Left ventricle myocardium inferior (tissue), 1 donor: ENCODE measurements at regions not wholly inside any gene's neighbourhood (a gene's known extent, or its start where the extent isn't known, plus 50 kb on each side); places are given as distances from the start of the nearest gene placed in this dataset.
"Not testable (repeated sequence)": the region's sequence is repeated elsewhere in the genome, so short reads cannot be mapped to it uniquely, and the experiment has no call there.

Source experiments
- DNase-seq: peaks from one replicate; pipeline ENCODE4 v3.0.0-alpha.2; 2020
- H3K27ac ChIP-seq: fragments of 200-600 bp; replicated peaks from 2 replicates; pipeline ENCODE4 v1.8.0; 2021
- H3K27me3 ChIP-seq: fragments of 200-600 bp; 2 replicates; pipeline ENCODE4 v1.8.0; 2021; ENCODE audit warnings: low read depth
- H3K36me3 ChIP-seq: fragments of 200-600 bp; 2 replicates; pipeline ENCODE4 v1.8.0; 2021
- H3K4me1 ChIP-seq: fragments of 200-600 bp; 2 replicates; pipeline ENCODE4 v1.8.0; 2021
- H3K4me3 ChIP-seq: fragments of 200-600 bp; 2 replicates; pipeline ENCODE4 v1.8.0; 2021; ENCODE audit warnings: mild to moderate bottlenecking, moderate library complexity
- H3K9me3 ChIP-seq: fragments of 200-600 bp; replicated peaks from 2 replicates; pipeline ENCODE4 v1.8.0; 2021
- intact Hi-C: fragments of 100-400 bp; cut with micrococcal nuclease; formaldehyde crosslinking; loops from one replicate; pipeline ENCODE4 v1.11.0; 2022
- TF ChIP-seq, protein P1 (sequence below): fragments of 200-600 bp; IDR thresholded peaks from 2 replicates; pipeline ENCODE4 v1.8.0; 2021; ENCODE audit warnings: antibody characterized with exemption, mild to moderate bottlenecking, borderline replicate concordance
- donor health status: DM: no; HTN: yes; CAD: no; lungs with severe emphysema.

DNA sequence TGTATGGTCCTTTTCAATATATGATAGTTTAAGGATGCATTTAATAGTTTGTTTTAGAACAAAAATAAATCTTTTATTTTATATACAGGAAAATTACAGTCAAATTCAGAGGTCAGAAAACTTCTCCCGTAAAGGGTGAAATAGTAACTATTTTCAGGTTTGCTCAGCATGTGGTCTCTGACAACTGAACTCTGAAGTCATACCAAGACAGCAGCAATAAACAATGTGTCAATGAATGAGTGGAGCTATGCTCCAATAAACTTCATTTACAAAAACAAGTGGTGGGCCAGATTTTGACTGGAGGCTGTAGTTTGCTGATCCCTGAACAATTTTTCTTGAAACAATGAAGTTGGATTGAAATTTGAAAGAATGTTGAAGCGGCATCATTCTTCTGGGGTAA is 123.6 kb downstream of the ZNF248 start:
- H3K4me3 ChIP-seq = no peak overlapping the region
- H3K9me3 ChIP-seq = no peaks in the 10 kb centered on the region
- TF ChIP-seq, protein P1, sequence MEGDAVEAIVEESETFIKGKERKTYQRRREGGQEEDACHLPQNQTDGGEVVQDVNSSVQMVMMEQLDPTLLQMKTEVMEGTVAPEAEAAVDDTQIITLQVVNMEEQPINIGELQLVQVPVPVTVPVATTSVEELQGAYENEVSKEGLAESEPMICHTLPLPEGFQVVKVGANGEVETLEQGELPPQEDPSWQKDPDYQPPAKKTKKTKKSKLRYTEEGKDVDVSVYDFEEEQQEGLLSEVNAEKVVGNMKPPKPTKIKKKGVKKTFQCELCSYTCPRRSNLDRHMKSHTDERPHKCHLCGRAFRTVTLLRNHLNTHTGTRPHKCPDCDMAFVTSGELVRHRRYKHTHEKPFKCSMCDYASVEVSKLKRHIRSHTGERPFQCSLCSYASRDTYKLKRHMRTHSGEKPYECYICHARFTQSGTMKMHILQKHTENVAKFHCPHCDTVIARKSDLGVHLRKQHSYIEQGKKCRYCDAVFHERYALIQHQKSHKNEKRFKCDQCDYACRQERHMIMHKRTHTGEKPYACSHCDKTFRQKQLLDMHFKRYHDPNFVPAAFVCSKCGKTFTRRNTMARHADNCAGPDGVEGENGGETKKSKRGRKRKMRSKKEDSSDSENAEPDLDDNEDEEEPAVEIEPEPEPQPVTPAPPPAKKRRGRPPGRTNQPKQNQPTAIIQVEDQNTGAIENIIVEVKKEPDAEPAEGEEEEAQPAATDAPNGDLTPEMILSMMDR = no peak
- peaks cover 17% of the 10 kb centered on the region for H3K27me3 ChIP-seq
- intact Hi-C loops = no loop called here
- no peaks in the 10 kb centered on the region for H3K36me3 ChIP-seq
- no peaks in the 10 kb centered on the region for H3K4me1 ChIP-seq
- H3K27ac ChIP-seq = no peak overlapping the region
- no peak for DNase-seq

DNA sequence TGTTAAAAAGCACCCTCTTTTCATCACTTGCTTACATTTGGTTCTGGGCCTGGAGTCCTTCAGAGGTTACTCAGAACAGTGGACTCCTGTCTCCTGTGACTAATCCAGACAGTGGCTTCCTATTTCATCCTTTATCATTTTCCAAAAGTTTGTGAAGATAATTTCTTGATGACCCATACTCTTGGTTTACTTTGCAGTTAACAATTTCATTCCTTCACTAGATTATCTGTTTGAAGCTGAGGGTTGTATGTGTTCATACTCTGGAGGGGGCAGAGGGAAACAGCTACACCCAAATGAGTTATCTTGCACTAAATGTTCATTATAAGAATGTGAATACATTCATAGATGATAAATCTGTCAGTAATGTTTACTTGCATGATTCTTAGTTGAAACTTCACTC is 124.7 kb downstream of the ZNF248 start:
- H3K27me3 ChIP-seq = peaks cover 17% of the 10 kb centered on the region
- no peak overlapping the region for H3K27ac ChIP-seq
- H3K9me3 ChIP-seq = no peaks in the 10 kb centered on the region
- H3K4me3 ChIP-seq = no peak overlapping the region
- DNase-seq = no peak
- TF ChIP-seq, protein P1 = no peak
- H3K36me3 ChIP-seq = no peaks in the 10 kb centered on the region
- intact Hi-C loops = no loop called here
- no peaks in the 10 kb centered on the region for H3K4me1 ChIP-seq

DNA sequence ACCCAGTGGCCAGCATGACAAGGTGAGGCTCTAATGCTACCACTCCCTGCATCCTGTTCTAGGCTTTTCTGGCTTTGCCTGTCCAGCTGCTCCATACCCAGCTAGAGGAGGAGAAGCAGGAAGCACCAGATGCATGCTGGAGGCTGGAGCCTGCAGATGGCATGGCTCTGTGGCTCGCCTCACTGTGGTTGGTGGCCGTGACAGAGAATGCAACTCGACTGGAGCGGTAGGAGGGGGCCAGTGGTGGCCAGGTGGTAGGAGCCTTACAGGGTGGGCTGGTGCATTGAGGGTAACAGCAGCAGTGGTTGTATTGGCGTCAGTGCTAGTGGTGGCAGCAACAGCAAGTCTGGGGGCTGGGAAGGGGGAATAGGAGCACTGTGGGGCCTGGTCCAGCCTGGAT is 128.6 kb downstream of the ZNF248 start:
- TF ChIP-seq, protein P1 = no peak
- Histone ChIP-seq H3K9me3 (no peaks in the 10 kb centered on the region), H3K27ac (no peak overlapping the region), H3K27me3 (peaks cover 14% of the 10 kb centered on the region), H3K4me3 (no peak overlapping the region), H3K36me3 (no peaks in the 10 kb centered on the region), H3K4me1 (no peaks in the 10 kb centered on the region)
- intact Hi-C loops = no loop called here
- DNase-seq = no peak

DNA sequence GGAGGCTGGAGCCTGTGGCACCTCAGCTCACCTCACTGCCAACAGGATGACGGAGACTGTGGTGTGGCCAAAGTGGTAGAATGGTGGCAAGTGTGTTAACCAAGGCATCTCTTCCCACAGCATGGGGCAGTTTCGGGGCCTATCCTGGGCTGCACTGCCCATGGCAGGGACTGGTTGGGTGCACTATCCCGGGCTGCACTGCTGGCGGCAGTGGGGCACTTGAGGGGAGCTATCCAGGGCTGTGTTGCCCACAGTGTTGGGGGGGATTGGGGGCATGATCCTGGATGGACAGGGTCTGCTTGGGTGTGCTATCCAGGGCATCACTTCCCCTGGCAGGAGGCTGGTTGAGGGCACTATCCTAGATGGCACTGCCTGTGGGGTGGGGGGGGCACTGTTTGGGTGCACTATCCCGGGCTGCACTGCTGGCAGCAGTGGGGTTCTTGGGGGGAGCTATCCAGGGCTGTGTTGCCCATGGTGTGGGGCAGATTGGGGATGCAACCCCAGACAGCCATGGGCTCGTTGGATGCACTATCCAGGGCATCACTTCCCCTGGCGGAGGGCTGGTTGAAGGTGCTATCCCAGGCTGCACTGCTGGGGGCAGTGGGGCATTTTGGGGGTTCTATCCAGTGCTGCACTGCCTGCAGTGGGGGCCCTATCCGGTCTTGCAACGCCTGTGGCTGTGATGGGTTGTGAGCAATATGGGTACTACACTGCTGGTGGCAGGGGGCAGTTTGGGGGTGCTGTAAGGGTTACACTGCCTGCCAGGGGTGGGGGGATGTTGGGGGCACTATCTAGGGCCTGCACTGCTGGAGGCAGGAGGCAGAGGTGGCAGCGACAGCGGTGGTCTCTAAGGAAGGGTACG is 129.7 kb downstream of the ZNF248 start:
- Histone ChIP-seq H3K36me3 (no peaks in the 10 kb centered on the region), H3K27me3 (peaks cover 14% of the 10 kb centered on the region), H3K4me3 (no peak overlapping the region), H3K9me3 (no peaks in the 10 kb centered on the region), H3K4me1 (no peaks in the 10 kb centered on the region), H3K27ac (no peak overlapping the region)
- DNase-seq = no peak
- intact Hi-C loops = no loop called here
- TF ChIP-seq, protein P1 = no peak

DNA sequence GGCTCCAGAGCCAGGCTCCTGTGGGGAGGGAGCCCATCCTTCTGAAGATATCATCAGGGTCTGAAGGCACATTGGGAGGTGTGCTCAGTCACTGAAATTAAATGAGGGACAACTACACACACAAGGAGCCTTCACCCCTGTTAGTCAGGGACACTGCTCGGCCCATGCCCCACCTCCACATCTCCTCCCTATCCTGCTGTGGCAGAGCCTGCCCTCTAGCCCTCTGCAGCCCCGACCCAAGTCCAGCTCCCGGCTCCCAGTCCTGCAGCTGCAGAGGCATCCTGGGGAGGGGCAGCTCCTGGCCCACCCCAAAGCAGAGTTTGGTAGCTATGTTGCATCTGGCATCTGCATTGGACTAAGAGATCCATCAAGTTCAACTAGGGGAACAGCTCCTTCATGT is 136.3 kb downstream of the ZNF248 start:
- intact Hi-C loops = no loop called here
- Histone ChIP-seq H3K9me3 (peaks cover 21% of the 10 kb centered on the region), H3K4me3 (no peak overlapping the region), H3K27ac (no peak overlapping the region), H3K4me1 (no peaks in the 10 kb centered on the region), H3K27me3 (peaks cover under 1% of the 10 kb centered on the region), H3K36me3 (no peaks in the 10 kb centered on the region)
- TF ChIP-seq, protein P1 = no peak
- DNase-seq = no peak

DNA sequence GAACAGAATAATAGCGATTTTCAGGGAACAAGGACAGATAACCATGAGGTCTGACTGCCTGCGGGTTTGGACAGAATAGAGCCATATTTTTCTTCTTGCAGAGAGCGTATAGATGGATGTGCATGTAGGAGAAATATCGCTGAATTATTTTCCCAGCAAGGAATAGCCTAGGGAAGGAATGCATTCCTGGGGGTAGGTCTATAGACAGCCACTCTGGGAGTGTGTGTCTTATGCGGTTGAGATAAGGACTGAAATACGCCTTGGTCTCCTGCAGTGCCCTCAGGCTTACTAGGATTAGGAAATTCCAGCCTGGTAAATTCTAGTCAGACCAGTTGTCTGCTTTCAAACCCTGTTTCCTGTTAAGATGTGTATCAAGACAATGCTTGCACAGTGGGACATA is 139.3 kb downstream of the ZNF248 start:
- peaks cover 21% of the 10 kb centered on the region for H3K9me3 ChIP-seq
- intact Hi-C loops, H3K4me1 ChIP-seq, DNase-seq, H3K36me3 ChIP-seq, H3K27me3 ChIP-seq, H3K27ac ChIP-seq, H3K4me3 ChIP-seq: not testable (repeated sequence)
